Lung (tissue), 11 donors: ENCODE measurements at regions not wholly inside any gene's neighbourhood (a gene's known extent, or its start where the extent isn't known, plus 50 kb on each side); places are given as distances from the start of the nearest gene placed in this dataset.
A peak's percentile ranks its signal among the peaks of the same experiment; 100 is the strongest.

Source experiments
- ATAC-seq: fragments of 200-7000 bp; cut with Tn5 transposase; one replicate; pipeline ENCODE4 v1.9.1; 2020; ENCODE audit warnings: moderate number of reproducible peaks; ENCODE audit not compliant: insufficient read depth, low FRiP score
- DNase-seq, 3 donors: peaks; one replicate each; pipeline ENCODE4 v3.0.0-alpha.2; 2013 to 2017
- H3K27ac ChIP-seq, 2 donors: one replicate each; pipeline ENCODE4 v1.5.1; 2013; ENCODE audit warnings: mild to moderate bottlenecking in 2 of 2, moderate library complexity in 2 of 2, control low read depth in 1 of 2, inconsistent platforms in 1 of 2, low read depth in 1 of 2, low read length in 1 of 2
- H3K27me3 ChIP-seq, 3 donors: one replicate each; pipeline ENCODE4 v1.5.1; 2013; ENCODE audit warnings: low read length in 2 of 3; ENCODE audit not compliant: control insufficient read depth in 3 of 3, insufficient read depth in 3 of 3
- H3K36me3 ChIP-seq, 4 donors: one replicate each; pipeline ENCODE4 v1.5.1; 2013; ENCODE audit warnings: low read length in 4 of 4, mild to moderate bottlenecking in 1 of 4, moderate library complexity in 1 of 4; ENCODE audit not compliant: control insufficient read depth in 4 of 4, insufficient read depth in 4 of 4
- H3K4me1 ChIP-seq, 5 donors: one replicate each; pipeline ENCODE4 v1.5.1; 2013; ENCODE audit warnings: low read length in 5 of 5, mild to moderate bottlenecking in 2 of 5, moderate library complexity in 1 of 5; ENCODE audit not compliant: control insufficient read depth in 5 of 5, insufficient read depth in 5 of 5
- H3K4me3 ChIP-seq: one replicate; pipeline ENCODE4 v1.5.1; 2013; ENCODE audit warnings: mild to moderate bottlenecking, control low read depth, moderate library complexity
- H3K9ac ChIP-seq, 2 donors: one replicate each; pipeline ENCODE4 v1.5.1; 2013; ENCODE audit warnings: low read length in 2 of 2, control low read depth in 1 of 2; ENCODE audit not compliant: insufficient read depth in 1 of 2
- H3K9me3 ChIP-seq, 4 donors: one replicate each; pipeline ENCODE4 v1.5.1; 2013; ENCODE audit warnings: low read length in 3 of 4, mild to moderate bottlenecking in 1 of 4, moderate library complexity in 1 of 4; ENCODE audit not compliant: control insufficient read depth in 4 of 4, insufficient read depth in 3 of 4
- whole genome bisulfite sequencing, 2 donors: extraction: QIAGEN DNeasy Blood & Tissue Kit; methylation state at CpG; one replicate each; pipeline ENCODE4 v1.1.7; 2013; 5-methylcytosine and 5-hydroxymethylcytosine counted together
- TF ChIP-seq, protein P1 (sequence below): IDR thresholded peaks from 2 replicates; pipeline ENCODE4 v1.5.1; 2012; ENCODE audit warnings: mild to moderate bottlenecking; ENCODE audit errors: control extremely low read depth, extremely low read depth
- donor health status: control.
- donor health status: control.
- donor health status: Bipolar disorder and iron deficiency.
- donor health status: healthy.
- donor health status: DM: yes; HTN: yes; CAD: no.

DNA sequence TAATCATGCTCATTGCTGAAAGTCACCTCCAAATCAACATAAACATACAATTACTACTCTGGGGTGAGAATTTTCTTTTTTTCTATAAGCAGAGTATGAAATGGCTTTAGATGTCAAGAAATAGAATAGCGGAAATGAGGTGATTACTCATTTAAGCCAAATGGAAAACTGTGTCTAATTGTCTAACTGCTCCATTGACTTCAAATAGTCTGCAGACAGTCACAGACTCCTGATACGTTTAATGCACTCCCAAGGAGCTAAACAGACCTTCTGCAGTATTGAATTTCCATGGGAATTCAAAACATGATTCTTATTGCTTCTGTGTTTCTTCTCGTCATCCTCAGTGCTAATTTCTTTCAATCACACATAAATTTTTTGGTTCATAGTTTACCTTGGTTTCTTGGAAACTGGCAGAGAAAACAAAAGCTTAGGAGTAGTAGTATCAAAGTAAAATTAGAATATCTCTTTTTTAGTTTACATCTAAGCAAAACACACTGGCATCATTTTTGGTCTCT, 865.2 kb upstream of the SLC10A2 start:
- H3K36me3 ChIP-seq = no peaks in the 10 kb centered on the region
- no peaks in the 10 kb centered on the region for H3K4me1 ChIP-seq
- 75 to 86% methylated on average over 3 of the region's 3 CpGs for WGBS, 2 donors
- no peak overlapping the region for H3K4me3 ChIP-seq
- H3K9me3 ChIP-seq = peaks cover 0 to 3% (median 1%) of the 10 kb centered on the region in 4 donors
- no peak overlapping the region for H3K27ac ChIP-seq
- ATAC-seq = no peak
- TF ChIP-seq, protein P1, sequence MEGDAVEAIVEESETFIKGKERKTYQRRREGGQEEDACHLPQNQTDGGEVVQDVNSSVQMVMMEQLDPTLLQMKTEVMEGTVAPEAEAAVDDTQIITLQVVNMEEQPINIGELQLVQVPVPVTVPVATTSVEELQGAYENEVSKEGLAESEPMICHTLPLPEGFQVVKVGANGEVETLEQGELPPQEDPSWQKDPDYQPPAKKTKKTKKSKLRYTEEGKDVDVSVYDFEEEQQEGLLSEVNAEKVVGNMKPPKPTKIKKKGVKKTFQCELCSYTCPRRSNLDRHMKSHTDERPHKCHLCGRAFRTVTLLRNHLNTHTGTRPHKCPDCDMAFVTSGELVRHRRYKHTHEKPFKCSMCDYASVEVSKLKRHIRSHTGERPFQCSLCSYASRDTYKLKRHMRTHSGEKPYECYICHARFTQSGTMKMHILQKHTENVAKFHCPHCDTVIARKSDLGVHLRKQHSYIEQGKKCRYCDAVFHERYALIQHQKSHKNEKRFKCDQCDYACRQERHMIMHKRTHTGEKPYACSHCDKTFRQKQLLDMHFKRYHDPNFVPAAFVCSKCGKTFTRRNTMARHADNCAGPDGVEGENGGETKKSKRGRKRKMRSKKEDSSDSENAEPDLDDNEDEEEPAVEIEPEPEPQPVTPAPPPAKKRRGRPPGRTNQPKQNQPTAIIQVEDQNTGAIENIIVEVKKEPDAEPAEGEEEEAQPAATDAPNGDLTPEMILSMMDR = no peak
- DNase-seq = peak in 1 of 3 donors; percentile 28
- no peaks in the 10 kb centered on the region for H3K27me3 ChIP-seq
- no peak overlapping the region for H3K9ac ChIP-seq

GRCh38 chr13:103926118-103926517, 859.9 kb upstream of the SLC10A2 start:
- 67 to 73% methylated on average over 3 of the region's 3 CpGs for WGBS, 2 donors
- no peak for ATAC-seq

DNA sequence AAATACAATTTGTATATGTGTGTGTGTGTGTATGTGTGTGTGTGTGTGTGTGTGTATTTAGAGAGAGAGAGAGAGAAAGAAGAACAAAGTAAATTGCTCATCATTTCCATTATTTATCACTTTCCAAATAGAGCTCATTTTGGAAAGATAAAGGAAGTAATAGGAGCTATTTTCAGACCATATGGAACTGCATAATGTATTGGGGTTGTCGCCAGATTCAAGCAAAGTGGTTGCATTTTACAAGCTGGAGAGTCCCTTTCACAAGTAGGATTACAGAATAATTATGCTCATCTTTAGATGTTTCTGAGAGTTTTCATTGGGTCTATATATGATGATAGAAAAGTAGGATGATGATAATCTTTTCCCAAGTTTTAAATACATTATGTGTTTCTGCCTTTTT, 842.7 kb upstream of the SLC10A2 start:
- TF ChIP-seq, protein P1 = no peak
- no peak overlapping the region for H3K9ac ChIP-seq
- no peaks in the 10 kb centered on the region for H3K9me3 ChIP-seq
- H3K4me3 ChIP-seq = no peak overlapping the region
- WGBS, 2 donors = 75 to 79% methylated on average over 1 of the region's 1 CpG
- no peak overlapping the region for H3K27ac ChIP-seq
- peak in 2 of 3 donors; percentile 11 to 38 for DNase-seq
- H3K36me3 ChIP-seq = no peaks in the 10 kb centered on the region
- no peak for ATAC-seq
- H3K4me1 ChIP-seq = no peaks in the 10 kb centered on the region
- H3K27me3 ChIP-seq = no peaks in the 10 kb centered on the region

More at GRCh38 chr13:103926118-103926517, 859.9 kb upstream of the SLC10A2 start:
- Histone ChIP-seq H3K9me3 (no peaks in the 10 kb centered on the region), H3K9ac (no peak overlapping the region), H3K27me3 (no peaks in the 10 kb centered on the region), H3K27ac (no peak overlapping the region), H3K36me3 (no peaks in the 10 kb centered on the region), H3K4me3 (no peak overlapping the region), H3K4me1 (no peaks in the 10 kb centered on the region)
- TF ChIP-seq, protein P1 = no peak
- no peak for DNase-seq

DNA sequence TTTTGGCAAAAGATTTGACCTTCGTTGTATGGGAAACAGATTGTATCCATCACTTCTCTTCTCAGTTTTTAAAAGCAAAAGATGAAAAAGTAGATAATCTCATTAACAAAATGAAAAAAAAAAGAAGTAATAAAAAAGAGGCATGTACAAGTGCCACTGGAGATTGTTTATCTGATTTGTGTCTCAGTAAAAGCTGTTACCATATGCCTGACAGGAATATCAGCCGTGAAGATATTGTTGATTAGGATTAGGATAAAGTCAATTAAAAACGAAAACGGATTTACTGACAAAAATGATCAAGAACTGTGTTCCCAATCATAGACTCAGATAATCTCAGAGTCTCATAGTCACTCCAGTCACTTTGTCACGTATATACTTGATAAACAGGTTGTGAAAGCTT, 842.1 kb upstream of the SLC10A2 start:
- no peak for ATAC-seq
- Histone ChIP-seq H3K9ac (no peak overlapping the region), H3K4me1 (no peaks in the 10 kb centered on the region), H3K27ac (no peak overlapping the region), H3K9me3 (no peaks in the 10 kb centered on the region), H3K36me3 (no peaks in the 10 kb centered on the region), H3K4me3 (no peak overlapping the region), H3K27me3 (no peaks in the 10 kb centered on the region)
- TF ChIP-seq, protein P1 = no peak
- DNase-seq = no peak
- WGBS, 2 donors = 75 to 81% methylated on average over 5 of the region's 5 CpGs
